ENCODE measurements at regions not wholly inside any gene's neighbourhood (a gene's known extent, or its start where the extent isn't known, plus 50 kb on each side); places are given as distances from the start of the nearest gene placed in this dataset.
A peak's percentile ranks its signal among the peaks of the same experiment; 100 is the strongest.

- no peak for DNase-seq
- FAIRE-seq, result no peak
- Histone ChIP-seq H3K4me1 (ENCODE audit: control insufficient read depth in 2 of 3, insufficient read depth in 2 of 3, low read depth in 1 of 3, low read length in 3 of 3) (peaks cover 0 to 7% (median 0%) of the 10 kb centered on the region in 3 donors), H3K4me3 (ENCODE audit: low read length in 3 of 3) (no peak overlapping the region), H3K27ac (ENCODE audit: low read depth in 2 of 2, low read length in 2 of 2) (no peak overlapping the region), H3K27me3 (ENCODE audit: control insufficient read depth, insufficient read depth, low read length) (no peaks in the 10 kb centered on the region), H3K9me3 (ENCODE audit: control insufficient read depth in 2 of 3, insufficient read depth in 1 of 3, low read length in 3 of 3) (no peaks in the 10 kb centered on the region), H3K9ac (ENCODE audit: low read length in 3 of 3) (no peak overlapping the region), H3K36me3 (ENCODE audit: control insufficient read depth in 2 of 3, insufficient read depth in 3 of 3, low read length in 3 of 3) (no peaks in the 10 kb centered on the region)
- TF ChIP-seq CTCF (IDR thresholded peaks at IDR 0.05; ENCODE audit: borderline replicate concordance, extremely low read depth, insufficient read depth), result no peak
- intact Hi-C loops (cut with DNase I), result no loop called here
Observed at GRCh38 chr2:176492583-176492982, 223.3 kb downstream of the MTX2 start.

GRCh38 chr2:176493226-176493825 is 224.1 kb downstream of the MTX2 start:
- intact Hi-C loops (cut with DNase I), result no loop called here
- DNase-seq, result no peak
- Histone ChIP-seq H3K4me1 (ENCODE audit: control insufficient read depth in 2 of 3, insufficient read depth in 2 of 3, low read depth in 1 of 3, low read length in 3 of 3) (peaks cover 0 to 7% (median 0%) of the 10 kb centered on the region in 3 donors), H3K27ac (ENCODE audit: low read depth in 2 of 2, low read length in 2 of 2) (peak overlapping the region in 1 of 2 donors; percentile 14), H3K9me3 (ENCODE audit: control insufficient read depth in 2 of 3, insufficient read depth in 1 of 3, low read length in 3 of 3) (no peaks in the 10 kb centered on the region), H3K4me3 (ENCODE audit: low read length in 3 of 3) (no peak overlapping the region), H3K9ac (ENCODE audit: low read length in 3 of 3) (no peak overlapping the region), H3K27me3 (ENCODE audit: control insufficient read depth, insufficient read depth, low read length) (no peaks in the 10 kb centered on the region), H3K36me3 (ENCODE audit: control insufficient read depth in 2 of 3, insufficient read depth in 3 of 3, low read length in 3 of 3) (no peaks in the 10 kb centered on the region)
- no peak for TF ChIP-seq CTCF (IDR thresholded peaks at IDR 0.05; ENCODE audit: borderline replicate concordance, extremely low read depth, insufficient read depth)
- FAIRE-seq, result no peak

GRCh38 chr2:176493909-176494308 is 224.7 kb downstream of the MTX2 start:
- H3K27ac ChIP-seq (ENCODE audit: low read depth in 2 of 2, low read length in 2 of 2), result peak overlapping the region in 1 of 2 donors; percentile 3
- DNase-seq, result no peak
- H3K27me3 ChIP-seq (ENCODE audit: control insufficient read depth, insufficient read depth, low read length), result no peaks in the 10 kb centered on the region
- FAIRE-seq, result no peak
- no peak for TF ChIP-seq CTCF (IDR thresholded peaks at IDR 0.05; ENCODE audit: borderline replicate concordance, extremely low read depth, insufficient read depth)
- H3K36me3 ChIP-seq (ENCODE audit: control insufficient read depth in 2 of 3, insufficient read depth in 3 of 3, low read length in 3 of 3), result no peaks in the 10 kb centered on the region
- no peak overlapping the region for H3K4me3 ChIP-seq (ENCODE audit: low read length in 3 of 3)
- no peak overlapping the region for H3K9ac ChIP-seq (ENCODE audit: low read length in 3 of 3)
- intact Hi-C loops (cut with DNase I), result no loop called here
- H3K4me1 ChIP-seq (ENCODE audit: control insufficient read depth in 2 of 3, insufficient read depth in 2 of 3, low read depth in 1 of 3, low read length in 3 of 3), result peaks cover 0 to 7% (median 0%) of the 10 kb centered on the region in 3 donors
- H3K9me3 ChIP-seq (ENCODE audit: control insufficient read depth in 2 of 3, insufficient read depth in 1 of 3, low read length in 3 of 3), result no peaks in the 10 kb centered on the region

GRCh38 chr2:176494949-176495353 is 225.7 kb downstream of the MTX2 start:
- peaks cover 0 to 7% (median 0%) of the 10 kb centered on the region in 3 donors for H3K4me1 ChIP-seq (ENCODE audit: control insufficient read depth in 2 of 3, insufficient read depth in 2 of 3, low read depth in 1 of 3, low read length in 3 of 3)
- H3K4me3 ChIP-seq (ENCODE audit: low read length in 3 of 3), result no peak overlapping the region
- H3K9ac ChIP-seq (ENCODE audit: low read length in 3 of 3), result no peak overlapping the region
- intact Hi-C loops (cut with DNase I), result no loop called here
- FAIRE-seq (no peak), DNase-seq (no peak)
- no peaks in the 10 kb centered on the region for H3K9me3 ChIP-seq (ENCODE audit: control insufficient read depth in 2 of 3, insufficient read depth in 1 of 3, low read length in 3 of 3)
- H3K27ac ChIP-seq (ENCODE audit: low read depth in 2 of 2, low read length in 2 of 2), result no peak overlapping the region
- H3K27me3 ChIP-seq (ENCODE audit: control insufficient read depth, insufficient read depth, low read length), result no peaks in the 10 kb centered on the region
- no peak for TF ChIP-seq CTCF (IDR thresholded peaks at IDR 0.05; ENCODE audit: borderline replicate concordance, extremely low read depth, insufficient read depth)
- H3K36me3 ChIP-seq (ENCODE audit: control insufficient read depth in 2 of 3, insufficient read depth in 3 of 3, low read length in 3 of 3), result no peaks in the 10 kb centered on the region
